GM23338 (cell line): ENCODE measurements at regions not wholly inside any gene's neighbourhood (a gene's known extent, or its start where the extent isn't known, plus 50 kb on each side); places are given as distances from the start of the nearest gene placed in this dataset.

Experiments used
- CTCF ChIP-seq, 2 experiments: fragments of 200-600 bp in 1 of 2; sonication (generic) in 1 of 2; conservative IDR thresholded peaks; 2 replicates each; pipeline versions ENCODE4 v1.5.1 to v1.6.1; 2016 to 2017; ENCODE audit warnings: antibody characterized with exemption in 2 of 2, low read depth in 2 of 2, mild to moderate bottlenecking in 2 of 2, moderate library complexity in 1 of 2
- EZH2 ChIP-seq: fragments of 200-600 bp; sonication (generic); IDR thresholded peaks from one replicate; pipeline ENCODE4 v1.8.0; 2017; ENCODE audit warnings: antibody characterized with exemption, mild to moderate bottlenecking, low read depth; ENCODE audit not compliant: unreplicated experiment
- POLR2AphosphoS5 ChIP-seq: IDR thresholded peaks from 2 replicates; pipeline ENCODE4 v1.6.1; 2016; ENCODE audit warnings: antibody characterized with exemption, low read depth
- REST ChIP-seq: IDR thresholded peaks from one replicate; pipeline ENCODE4 v1.6.1; 2018; ENCODE audit warnings: antibody characterized with exemption; ENCODE audit not compliant: unreplicated experiment

GRCh38 chr15:62945063-62945462 is 97.5 kb upstream of the TPM1 start:
- TF ChIP-seq REST (no peak), EZH2 (no peak), CTCF (conservative IDR thresholded peaks at IDR 0.05; ENCODE audit: low read depth in 2 of 2) (no peak), POLR2AphosphoS5 (no peak)
